A673 (cell line): ENCODE measurements at regions not wholly inside any gene's neighbourhood (a gene's known extent, or its start where the extent isn't known, plus 50 kb on each side); places are given as distances from the start of the nearest gene placed in this dataset.

Source experiments
- BruUV-seq: library from RNA; stranded (reverse); fragments of 400-500 nt; replicated peaks from 2 replicates; lab custom pipeline; 2021; lab: Mats Ljungman, UMichigan
- CTCF ChIA-PET: fragments of 300-600 bp; sonication (Branson Sonifier 250); formaldehyde crosslinking; loops from one replicate; lab custom pipeline; 2022; ENCODE audit warnings: antibody characterized with exemption; lab: Charles Lee
- POLR2A ChIA-PET: fragments of 300-600 bp; sonication (Branson Sonifier 250); formaldehyde crosslinking; loops from one replicate; lab custom pipeline; 2022; ENCODE audit warnings: antibody characterized with exemption; ENCODE audit not compliant: low non-redundant PET; lab: Charles Lee
- DNase-seq: peaks from one replicate; pipeline ENCODE4 v3.0.0-alpha.2; 2015; ENCODE audit warnings: low spot score
- H3K27ac ChIP-seq: fragments of 200-600 bp; sonication (generic); 2 replicates; pipeline ENCODE4 v1.5.1; 2016; ENCODE audit warnings: mixed run types, low read depth, mild to moderate bottlenecking, mixed read lengths, antibody characterized with exemption, low read length; ENCODE audit not compliant: poor library complexity, severe bottlenecking
- H3K27me3 ChIP-seq: fragments of 200-600 bp; sonication (generic); replicated peaks from 2 replicates; pipeline ENCODE4 v1.6.1; 2017; ENCODE audit warnings: mixed run types, low read depth, mild to moderate bottlenecking, mixed read lengths, antibody characterized with exemption, low read length; ENCODE audit not compliant: insufficient read depth, poor library complexity
- H3K36me3 ChIP-seq: fragments of 200-600 bp; sonication (generic); 2 replicates; pipeline ENCODE4 v1.6.1; 2016; ENCODE audit warnings: mixed run types, mild to moderate bottlenecking, mixed read lengths, antibody characterized with exemption, low read length; ENCODE audit not compliant: insufficient read depth, poor library complexity, severe bottlenecking
- H3K4me1 ChIP-seq: fragments of 200-600 bp; sonication (generic); 2 replicates; pipeline ENCODE4 v1.6.1; 2017; ENCODE audit warnings: mixed run types, mild to moderate bottlenecking, mixed read lengths, antibody characterized with exemption, low read length; ENCODE audit not compliant: insufficient read depth, poor library complexity, severe bottlenecking
- H3K4me3 ChIP-seq: fragments of 200-600 bp; sonication (generic); 2 replicates; pipeline ENCODE4 v1.5.1; 2016; ENCODE audit warnings: low read depth, mixed run types, mild to moderate bottlenecking, mixed read lengths, low read length; ENCODE audit not compliant: poor library complexity, severe bottlenecking
- H3K9me3 ChIP-seq: fragments of 200-600 bp; sonication (generic); 2 replicates; pipeline ENCODE4 v1.6.1; 2016; ENCODE audit warnings: mixed run types, low read depth, mild to moderate bottlenecking, mixed read lengths, antibody characterized with exemption, low read length; ENCODE audit not compliant: poor library complexity, severe bottlenecking
- CTCF ChIP-seq: fragments of 300-800, 200-600 bp; sonication (generic); conservative IDR thresholded peaks from 2 replicates; pipeline ENCODE4 v1.5.1; 2017; ENCODE audit warnings: low read depth, mild to moderate bottlenecking, antibody characterized with exemption, low read length, moderate library complexity, mixed read lengths
- EZH2 ChIP-seq: fragments of 200-600 bp; sonication (generic); IDR thresholded peaks from 2 replicates; pipeline ENCODE4 v1.6.1; 2017; ENCODE audit warnings: borderline replicate concordance, low read depth, mild to moderate bottlenecking, mixed read lengths, antibody characterized with exemption, low read length; ENCODE audit not compliant: poor library complexity, severe bottlenecking
- intact Hi-C: fragments of 100-400 bp; cut with micrococcal nuclease; formaldehyde crosslinking; loops from one replicate; pipeline ENCODE4 v1.10.0; 2022; ENCODE audit not compliant: unreplicated experiment

- DNase-seq, result no peak
- intact Hi-C loops, result no loop called here
- no peak overlapping the region for H3K4me3 ChIP-seq
- peaks cover 8% of the 10 kb centered on the region for H3K27me3 ChIP-seq
- H3K27ac ChIP-seq, result no peak overlapping the region
- ChIA-PET CTCF (no interaction called here), POLR2A (interaction anchor here (0.6 kb wide), 1 partner anchor 673 kb away, joined by 3 read pairs; no protein-coding TSS in a partner anchor)
- TF ChIP-seq EZH2, result no peak
- no peaks in the 10 kb centered on the region for H3K9me3 ChIP-seq
- BruUV-seq, result no TSS peak
- H3K36me3 ChIP-seq, result no peaks in the 10 kb centered on the region
- no peaks in the 10 kb centered on the region for H3K4me1 ChIP-seq
Measured at GRCh38 chr16:73387979-73388378, 340.1 kb upstream of the ZFHX3 start.

- Histone ChIP-seq H3K9me3 (no peaks in the 10 kb centered on the region), H3K4me3 (no peak overlapping the region), H3K27ac (no peak overlapping the region), H3K27me3 (peaks cover 8% of the 10 kb centered on the region), H3K36me3 (no peaks in the 10 kb centered on the region), H3K4me1 (no peaks in the 10 kb centered on the region)
- DNase-seq, result no peak
- ChIA-PET CTCF (no interaction called here), POLR2A (no interaction called here)
- no TSS peak for BruUV-seq
- intact Hi-C loops, result no loop called here
- TF ChIP-seq EZH2, result no peak
- no peak for TF ChIP-seq CTCF
Measured at GRCh38 chr16:73385696-73386095, 337.8 kb upstream of the ZFHX3 start.

- BruUV-seq, result no TSS peak
- ChIA-PET CTCF (no interaction called here), POLR2A (no interaction called here)
- TF ChIP-seq EZH2, result no peak
- no peak for TF ChIP-seq CTCF
- Histone ChIP-seq H3K4me1 (no peaks in the 10 kb centered on the region), H3K4me3 (no peak overlapping the region), H3K36me3 (no peaks in the 10 kb centered on the region), H3K27ac (no peak overlapping the region), H3K9me3 (no peaks in the 10 kb centered on the region), H3K27me3 (peaks cover 13% of the 10 kb centered on the region)
- no peak for DNase-seq
- intact Hi-C loops, result no loop called here
Measured at GRCh38 chr16:73384506-73385089, 336.7 kb upstream of the ZFHX3 start.

GRCh38 chr16:73383988-73384365 lies 336.0 kb upstream of the ZFHX3 start:
- ChIA-PET CTCF (no interaction called here), POLR2A (no interaction called here)
- Histone ChIP-seq H3K9me3 (no peaks in the 10 kb centered on the region), H3K4me3 (no peak overlapping the region), H3K27ac (no peak overlapping the region), H3K36me3 (no peaks in the 10 kb centered on the region), H3K4me1 (no peaks in the 10 kb centered on the region), H3K27me3 (peaks cover 13% of the 10 kb centered on the region)
- intact Hi-C loops, result no loop called here
- TF ChIP-seq CTCF, result no peak
- no peak for TF ChIP-seq EZH2
- BruUV-seq, result no TSS peak
- DNase-seq, result no peak
